Neutrophil (primary cell): ENCODE measurements at regions not wholly inside any gene's neighbourhood (a gene's known extent, or its start where the extent isn't known, plus 50 kb on each side); places are given as distances from the start of the nearest gene placed in this dataset.

Experiments used
- H3K27ac ChIP-seq: fragments of 200-600 bp; sonication (generic); 2 replicates; pipeline ENCODE4 v1.5.1; 2016; ENCODE audit warnings: mild to moderate bottlenecking, moderate library complexity
- H3K27me3 ChIP-seq: fragments of 200-600 bp; sonication (generic); 2 replicates; pipeline ENCODE4 v1.6.0; 2016; ENCODE audit warnings: mild to moderate bottlenecking
- H3K36me3 ChIP-seq: fragments of 200-600 bp; sonication (generic); 2 replicates; pipeline ENCODE4 v1.5.1; 2017
- H3K4me1 ChIP-seq, 2 experiments: fragments of 200-600 bp in 1 of 2; sonication (generic) in 1 of 2; 1 replicate in 1 of 2; 2 replicates in 1 of 2; pipeline versions ENCODE4 v1.5.1 to v1.6.1; 2013 to 2016; ENCODE audit warnings: low read depth in 1 of 2, low read length in 1 of 2, mild to moderate bottlenecking in 1 of 2, moderate library complexity in 1 of 2; ENCODE audit not compliant: control insufficient read depth in 1 of 2, insufficient read depth in 1 of 2
- H3K4me3 ChIP-seq, 2 experiments: fragments of 200-600 bp in 1 of 2; sonication (generic) in 1 of 2; 1 replicate in 1 of 2; 2 replicates in 1 of 2; pipeline ENCODE4 v1.5.1; 2013 to 2016; ENCODE audit warnings: low read depth in 1 of 2, low read length in 1 of 2, mild to moderate bottlenecking in 1 of 2, moderate library complexity in 1 of 2
- H3K9me3 ChIP-seq: fragments of 200-600 bp; sonication (generic); 2 replicates; pipeline ENCODE4 v1.5.1; 2016
- TF ChIP-seq, protein P1 (sequence below): fragments of 200-600 bp; sonication (generic); IDR thresholded peaks from 2 replicates; pipeline ENCODE4 v1.5.1; 2016; ENCODE audit warnings: antibody characterized with exemption

- TF ChIP-seq, protein P1, sequence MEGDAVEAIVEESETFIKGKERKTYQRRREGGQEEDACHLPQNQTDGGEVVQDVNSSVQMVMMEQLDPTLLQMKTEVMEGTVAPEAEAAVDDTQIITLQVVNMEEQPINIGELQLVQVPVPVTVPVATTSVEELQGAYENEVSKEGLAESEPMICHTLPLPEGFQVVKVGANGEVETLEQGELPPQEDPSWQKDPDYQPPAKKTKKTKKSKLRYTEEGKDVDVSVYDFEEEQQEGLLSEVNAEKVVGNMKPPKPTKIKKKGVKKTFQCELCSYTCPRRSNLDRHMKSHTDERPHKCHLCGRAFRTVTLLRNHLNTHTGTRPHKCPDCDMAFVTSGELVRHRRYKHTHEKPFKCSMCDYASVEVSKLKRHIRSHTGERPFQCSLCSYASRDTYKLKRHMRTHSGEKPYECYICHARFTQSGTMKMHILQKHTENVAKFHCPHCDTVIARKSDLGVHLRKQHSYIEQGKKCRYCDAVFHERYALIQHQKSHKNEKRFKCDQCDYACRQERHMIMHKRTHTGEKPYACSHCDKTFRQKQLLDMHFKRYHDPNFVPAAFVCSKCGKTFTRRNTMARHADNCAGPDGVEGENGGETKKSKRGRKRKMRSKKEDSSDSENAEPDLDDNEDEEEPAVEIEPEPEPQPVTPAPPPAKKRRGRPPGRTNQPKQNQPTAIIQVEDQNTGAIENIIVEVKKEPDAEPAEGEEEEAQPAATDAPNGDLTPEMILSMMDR: no peak
- no peaks in the 10 kb centered on the region for H3K36me3 ChIP-seq
- H3K27ac ChIP-seq: no peak overlapping the region
- H3K27me3 ChIP-seq: no peaks in the 10 kb centered on the region
- no peaks in the 10 kb centered on the region for H3K9me3 ChIP-seq
- peaks cover 0 to 28% of the 10 kb centered on the region in 2 experiments for H3K4me1 ChIP-seq
- H3K4me3 ChIP-seq: no peak overlapping the region
Observed at GRCh38 chr11:109586789-109587188, 164.8 kb downstream of the C11orf87 start.

- no peaks in the 10 kb centered on the region for H3K27me3 ChIP-seq
Observed at GRCh38 chr11:109590782-109591181, 168.8 kb downstream of the C11orf87 start.

GRCh38 chr11:109597336-109597735, 175.3 kb downstream of the C11orf87 start:
- Histone ChIP-seq H3K36me3 (no peaks in the 10 kb centered on the region), H3K4me1 (peaks cover 0 to 25% of the 10 kb centered on the region in 2 experiments), H3K9me3 (no peaks in the 10 kb centered on the region), H3K4me3 (no peak overlapping the region), H3K27ac (no peak overlapping the region), H3K27me3 (no peaks in the 10 kb centered on the region)
- TF ChIP-seq, protein P1: no peak

More at GRCh38 chr11:109590782-109591181, 168.8 kb downstream of the C11orf87 start:
- Histone ChIP-seq H3K36me3 (no peaks in the 10 kb centered on the region), H3K4me1 (peaks cover 0 to 11% of the 10 kb centered on the region in 2 experiments), H3K9me3 (no peaks in the 10 kb centered on the region), H3K4me3 (no peak overlapping the region), H3K27ac (no peak overlapping the region)
- TF ChIP-seq, protein P1: no peak

- Histone ChIP-seq H3K36me3 (no peaks in the 10 kb centered on the region), H3K27me3 (no peaks in the 10 kb centered on the region), H3K9me3 (no peaks in the 10 kb centered on the region), H3K4me1 (no peaks in the 10 kb centered on the region), H3K4me3 (no peak overlapping the region), H3K27ac (no peak overlapping the region)
- TF ChIP-seq, protein P1: no peak
Observed at GRCh38 chr11:109604481-109605400, 182.8 kb downstream of the C11orf87 start.

DNA sequence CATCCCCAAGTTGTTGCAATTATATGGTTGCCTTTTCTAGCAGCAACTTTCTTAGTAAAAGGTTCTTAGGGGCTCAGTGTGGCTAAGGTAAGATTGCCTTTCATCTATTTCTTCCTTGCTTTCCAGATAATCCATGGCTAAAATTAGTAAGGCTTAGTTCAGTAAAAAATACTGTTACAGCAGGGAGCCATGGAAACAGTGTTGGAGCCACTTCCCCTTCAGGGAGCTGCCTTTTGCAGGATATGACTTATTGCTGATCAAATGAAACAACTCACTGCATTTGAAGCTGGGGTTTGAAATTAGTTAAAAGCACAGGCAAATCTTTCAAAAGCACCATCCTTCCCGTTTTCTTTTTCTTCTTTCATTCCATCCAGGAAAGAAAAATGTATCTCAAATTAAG, 184.3 kb downstream of the C11orf87 start:
- Histone ChIP-seq H3K36me3 (no peaks in the 10 kb centered on the region), H3K4me3 (no peak overlapping the region), H3K27me3 (no peaks in the 10 kb centered on the region), H3K9me3 (no peaks in the 10 kb centered on the region), H3K27ac (no peak overlapping the region), H3K4me1 (no peaks in the 10 kb centered on the region)
- TF ChIP-seq, protein P1: no peak
